B cell (primary cell): ENCODE measurements at regions not wholly inside any gene's neighbourhood (a gene's known extent, or its start where the extent isn't known, plus 50 kb on each side); places are given as distances from the start of the nearest gene placed in this dataset.

Source experiments
- EZH2 ChIP-seq: IDR thresholded peaks from 2 replicates; pipeline ENCODE4 v1.6.1; 2012; ENCODE audit warnings: borderline replicate concordance, low read depth, mild to moderate bottlenecking, moderate library complexity, low read length; ENCODE audit not compliant: insufficient read depth, poor library complexity, severe bottlenecking
- TF ChIP-seq, protein P1 (sequence below): fragments of 200-600 bp; IDR thresholded peaks from one replicate; pipeline ENCODE4 v1.8.0; 2022; ENCODE audit warnings: antibody characterized with exemption, mild to moderate bottlenecking

DNA sequence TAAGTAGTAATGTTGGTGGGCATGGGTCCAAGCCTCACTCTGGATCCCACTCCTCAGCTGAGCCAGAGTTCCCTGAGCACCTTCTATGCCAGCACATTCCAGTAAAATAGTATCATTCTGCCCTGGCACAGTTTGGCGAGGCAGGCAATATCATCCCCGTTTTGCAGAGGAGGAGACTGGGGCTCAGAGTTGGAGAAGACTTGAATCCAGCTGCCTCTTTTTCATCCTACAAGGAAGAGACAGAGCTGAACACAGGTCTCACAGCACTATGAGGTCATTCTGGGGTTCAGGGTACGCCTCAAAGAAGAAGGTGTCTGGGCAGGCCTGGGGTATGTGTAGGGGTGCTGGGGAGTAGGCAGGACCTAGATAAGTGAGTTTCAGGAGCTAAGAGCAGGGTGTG lies 103.9 kb upstream of the STX18 start:
- TF ChIP-seq, protein P1, sequence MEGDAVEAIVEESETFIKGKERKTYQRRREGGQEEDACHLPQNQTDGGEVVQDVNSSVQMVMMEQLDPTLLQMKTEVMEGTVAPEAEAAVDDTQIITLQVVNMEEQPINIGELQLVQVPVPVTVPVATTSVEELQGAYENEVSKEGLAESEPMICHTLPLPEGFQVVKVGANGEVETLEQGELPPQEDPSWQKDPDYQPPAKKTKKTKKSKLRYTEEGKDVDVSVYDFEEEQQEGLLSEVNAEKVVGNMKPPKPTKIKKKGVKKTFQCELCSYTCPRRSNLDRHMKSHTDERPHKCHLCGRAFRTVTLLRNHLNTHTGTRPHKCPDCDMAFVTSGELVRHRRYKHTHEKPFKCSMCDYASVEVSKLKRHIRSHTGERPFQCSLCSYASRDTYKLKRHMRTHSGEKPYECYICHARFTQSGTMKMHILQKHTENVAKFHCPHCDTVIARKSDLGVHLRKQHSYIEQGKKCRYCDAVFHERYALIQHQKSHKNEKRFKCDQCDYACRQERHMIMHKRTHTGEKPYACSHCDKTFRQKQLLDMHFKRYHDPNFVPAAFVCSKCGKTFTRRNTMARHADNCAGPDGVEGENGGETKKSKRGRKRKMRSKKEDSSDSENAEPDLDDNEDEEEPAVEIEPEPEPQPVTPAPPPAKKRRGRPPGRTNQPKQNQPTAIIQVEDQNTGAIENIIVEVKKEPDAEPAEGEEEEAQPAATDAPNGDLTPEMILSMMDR = no peak
- TF ChIP-seq EZH2 = no peak
